HG03025 (cell line): ENCODE measurements at regions not wholly inside any gene's neighbourhood (a gene's known extent, or its start where the extent isn't known, plus 50 kb on each side); places are given as distances from the start of the nearest gene placed in this dataset.

Source experiments
- ATAC-seq: cut with Tn5 transposase; IDR thresholded peaks from one replicate; pipeline ENCODE4 v1.9.1; 2021; ENCODE audit warnings: mild to moderate bottlenecking, moderate library complexity; ENCODE audit not compliant: unreplicated experiment, low FRiP score

- ATAC-seq: no peak
These were observed 568.8 kb downstream of the TLR4 start for GRCh38 chr9:118273048-118273447.

GRCh38 chr9:118276784-118277183 lies 572.6 kb downstream of the TLR4 start:
- no peak for ATAC-seq

GRCh38 chr9:118281772-118282171 lies 577.6 kb downstream of the TLR4 start:
- no peak for ATAC-seq

GRCh38 chr9:118283488-118283887 lies 579.3 kb downstream of the TLR4 start:
- ATAC-seq: no peak

- ATAC-seq: no peak
These were observed 585.9 kb downstream of the TLR4 start for GRCh38 chr9:118290116-118290515.

GRCh38 chr9:118295413-118295812 lies 591.2 kb downstream of the TLR4 start:
- no peak for ATAC-seq

- ATAC-seq: no peak
These were observed 598.5 kb downstream of the TLR4 start for GRCh38 chr9:118302721-118303120.

GRCh38 chr9:118303216-118303615 lies 599.0 kb downstream of the TLR4 start:
- ATAC-seq: no peak

- no peak for ATAC-seq
These were observed 601.1 kb downstream of the TLR4 start for GRCh38 chr9:118305331-118305730.

GRCh38 chr9:118306801-118307200 lies 602.6 kb downstream of the TLR4 start:
- no peak for ATAC-seq

- ATAC-seq: no peak
These were observed 609.8 kb downstream of the TLR4 start for GRCh38 chr9:118313965-118314364.

- no peak for ATAC-seq
These were observed 612.7 kb downstream of the TLR4 start for GRCh38 chr9:118316831-118317343.

GRCh38 chr9:118318770-118319431 lies 614.7 kb downstream of the TLR4 start:
- ATAC-seq: no peak

GRCh38 chr9:118321788-118322187 lies 617.6 kb downstream of the TLR4 start:
- no peak for ATAC-seq

- ATAC-seq: no peak
These were observed 620.5 kb downstream of the TLR4 start for GRCh38 chr9:118324706-118325105.

GRCh38 chr9:118325757-118326156 lies 621.6 kb downstream of the TLR4 start:
- no peak for ATAC-seq

GRCh38 chr9:118326326-118326725 lies 622.1 kb downstream of the TLR4 start:
- ATAC-seq: no peak

- ATAC-seq: no peak
These were observed 626.2 kb downstream of the TLR4 start for GRCh38 chr9:118330191-118330986.

GRCh38 chr9:118331622-118332045 lies 627.4 kb downstream of the TLR4 start:
- no peak for ATAC-seq

- ATAC-seq: no peak
These were observed 632.2 kb downstream of the TLR4 start for GRCh38 chr9:118336250-118336942.

- no peak for ATAC-seq
These were observed 632.7 kb downstream of the TLR4 start for GRCh38 chr9:118336943-118337330.
